SK-N-SH (cell line): ENCODE measurements at regions not wholly inside any gene's neighbourhood (a gene's known extent, or its start where the extent isn't known, plus 50 kb on each side); places are given as distances from the start of the nearest gene placed in this dataset.

Experiments
- CTCF ChIA-PET: fragments of 300-600, 350-600 bp; formaldehyde crosslinking; extraction: SDS; loops from one replicate; lab custom pipeline; 2021; lab: Yijun Ruan, JAX
- POLR2A ChIA-PET: fragments of 350-600 bp; sonication (Branson Sonifier 250); formaldehyde crosslinking; extraction: SDS; loops from one replicate; lab custom pipeline; 2020; ENCODE audit warnings: antibody characterized with exemption, inconsistent platforms; lab: Yijun Ruan, JAX
- DNase-seq: peaks from one replicate; pipeline ENCODE4 v3.0.0; 2012
- H2AFZ ChIP-seq: fragments of 200-600 bp; sonication (generic); 2 replicates; pipeline ENCODE4 v1.8.1; 2016; ENCODE audit warnings: antibody characterized with exemption, mild to moderate bottlenecking, low read depth
- H3F3A ChIP-seq: fragments of 200-600 bp; sonication (generic); replicated peaks from 2 replicates; pipeline ENCODE3; 2016; ENCODE audit warnings: antibody characterized with exemption, mild to moderate bottlenecking; ENCODE audit not compliant: insufficient read depth
- H3K27ac ChIP-seq, 2 experiments: fragments of 200-500 bp in 1 of 2; fragments of 200-600 bp in 1 of 2; sonication (Bioruptor generic) in 1 of 2; sonication (generic), shearing (Covaris generic) in 1 of 2; 2 replicates each; pipeline versions ENCODE4 v1.5.1 to v1.6.1; 2014 to 2016; ENCODE audit warnings: low read depth in 2 of 2, inconsistent platforms in 1 of 2, low read length in 1 of 2, mild to moderate bottlenecking in 1 of 2, mixed read lengths in 1 of 2
- H3K27me3 ChIP-seq: fragments of 200-600 bp; sonication (generic), shearing (Covaris generic); 2 replicates; pipeline ENCODE4 v1.6.1; 2016; ENCODE audit warnings: mixed run types; ENCODE audit not compliant: insufficient read depth
- H3K36me3 ChIP-seq, 2 experiments: fragments of 200-500 bp in 1 of 2; fragments of 200-600 bp in 1 of 2; sonication (Bioruptor generic) in 1 of 2; sonication (generic) in 1 of 2; replicated peaks in 1 of 2; 2 replicates each; pipeline versions ENCODE3 to v1.5.1; 2014 to 2016; ENCODE audit warnings: low read length in 1 of 2, mild to moderate bottlenecking in 1 of 2; ENCODE audit not compliant: insufficient read depth in 2 of 2, control insufficient read depth in 1 of 2
- H3K4me1 ChIP-seq, 2 experiments: fragments of 200-500 bp in 1 of 2; fragments of 200-600 bp in 1 of 2; sonication (Bioruptor generic) in 1 of 2; sonication (generic), shearing (Covaris generic) in 1 of 2; 2 replicates each; pipeline versions ENCODE4 v1.5.1 to v1.6.1; 2014 to 2016; ENCODE audit warnings: low read depth in 1 of 2, low read length in 1 of 2, mixed run types in 1 of 2; ENCODE audit not compliant: insufficient read depth in 2 of 2, control insufficient read depth in 1 of 2
- H3K4me2 ChIP-seq: fragments of 200-600 bp; sonication (generic), shearing (Covaris generic); 2 replicates; pipeline ENCODE4 v1.6.1; 2017; ENCODE audit warnings: mixed run types
- H3K4me3 ChIP-seq, 2 experiments: fragments of 200-500 bp in 1 of 2; fragments of 200-600 bp in 1 of 2; sonication (Bioruptor generic) in 1 of 2; sonication (generic), shearing (Covaris generic) in 1 of 2; 2 replicates each; pipeline versions ENCODE4 v1.5.1 to v1.8.1; 2014 to 2016; ENCODE audit warnings: low read depth in 2 of 2, inconsistent platforms in 1 of 2, low read length in 1 of 2, mild to moderate bottlenecking in 1 of 2, mixed read lengths in 1 of 2, moderate library complexity in 1 of 2
- H3K79me2 ChIP-seq: fragments of 200-600 bp; sonication (generic); 2 replicates; pipeline ENCODE4 v1.8.1; 2017; ENCODE audit warnings: mild to moderate bottlenecking; ENCODE audit not compliant: insufficient read depth
- H3K9ac ChIP-seq: fragments of 200-600 bp; sonication (generic); 2 replicates; pipeline ENCODE4 v1.6.1; 2017; ENCODE audit warnings: mixed run types
- H3K9me2 ChIP-seq: fragments of 200-600 bp; sonication (generic); 2 replicates; pipeline ENCODE4 v1.6.1; 2017; ENCODE audit warnings: mixed run types
- H3K9me3 ChIP-seq: fragments of 200-600 bp; sonication (generic); 2 replicates; pipeline ENCODE4 v1.6.1; 2017; ENCODE audit warnings: mixed run types, mild to moderate bottlenecking, moderate library complexity
- H4K20me1 ChIP-seq: fragments of 200-600 bp; sonication (generic); 2 replicates; pipeline ENCODE4 v1.6.1; 2017; ENCODE audit warnings: mild to moderate bottlenecking, mixed run types; ENCODE audit not compliant: insufficient read depth
- GABPA ChIP-seq: IDR thresholded peaks from 2 replicates; pipeline ENCODE4 v1.4.0; 2012; ENCODE audit warnings: low read depth, mild to moderate bottlenecking
- GATA2 ChIP-seq: sonication (generic); formaldehyde crosslinking; IDR thresholded peaks from 2 replicates; pipeline ENCODE4 v1.5.0; 2020; ENCODE audit warnings: mild to moderate bottlenecking, missing genetic modification reagents
- JUND ChIP-seq: IDR thresholded peaks from 2 replicates; pipeline ENCODE4 v1.4.0; 2012
- MEF2A ChIP-seq: IDR thresholded peaks from 2 replicates; pipeline ENCODE4 v1.4.0; 2012; ENCODE audit warnings: low read depth, borderline replicate concordance
- NFIC ChIP-seq: IDR thresholded peaks from 2 replicates; pipeline ENCODE4 v1.4.0; 2012; ENCODE audit warnings: borderline replicate concordance
- POLR2AphosphoS5 ChIP-seq: IDR thresholded peaks from 2 replicates; pipeline ENCODE4 v1.6.1; 2012; ENCODE audit warnings: low read depth, low read length
- RAD21 ChIP-seq: IDR thresholded peaks from 2 replicates; pipeline ENCODE4 v1.6.1; 2012; ENCODE audit warnings: mild to moderate bottlenecking, low read length
- RFX5 ChIP-seq: IDR thresholded peaks from 2 replicates; pipeline ENCODE4 v1.6.1; 2012; ENCODE audit warnings: mild to moderate bottlenecking, improper control_type of control experiment, low read length
- RXRA ChIP-seq: IDR thresholded peaks from 2 replicates; pipeline ENCODE4 v1.4.0; 2012; ENCODE audit warnings: low read depth, mild to moderate bottlenecking, borderline replicate concordance
- SMC3 ChIP-seq: IDR thresholded peaks from 2 replicates; pipeline ENCODE4 v1.6.1; 2012; ENCODE audit warnings: low read depth, low read length, improper control_type of control experiment
- YY1 ChIP-seq: IDR thresholded peaks from 2 replicates; pipeline ENCODE4 v1.4.0; 2012; ENCODE audit warnings: low read depth, mild to moderate bottlenecking
- WGBS: methylation state at CpG from one replicate; pipeline ENCODE4 v1.1.6; 2017; ENCODE audit warnings: low lambda C conversion rate; 5-methylcytosine and 5-hydroxymethylcytosine counted together
- TF ChIP-seq, protein P1 (sequence below): fragments of 150-350 bp; IDR thresholded peaks from 2 replicates; pipeline ENCODE4 v1.6.1; 2016; ENCODE audit warnings: mild to moderate bottlenecking, low read depth, low read length

DNA sequence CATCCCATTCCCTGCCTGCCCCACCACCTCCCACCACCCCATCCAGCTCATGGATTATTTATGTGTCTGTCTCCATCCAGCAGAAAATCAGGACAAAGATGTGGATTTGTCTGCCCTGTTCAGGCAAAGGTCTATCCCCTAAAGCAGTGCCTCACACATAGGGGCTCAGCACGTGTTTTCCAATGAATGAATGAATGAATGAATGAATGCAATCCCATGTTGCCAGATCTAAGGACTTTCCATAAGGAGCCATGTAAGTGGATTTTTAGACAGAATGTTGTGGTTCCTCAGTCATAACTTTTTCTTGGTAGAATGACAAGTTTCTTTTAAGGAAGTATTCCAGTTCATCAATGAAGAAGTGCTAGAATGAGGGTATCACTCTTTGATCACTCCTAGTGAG lies 133.7 kb downstream of the RNASET2 start (continued):
- TF ChIP-seq RXRA: no peak
- TF ChIP-seq, all 33 proteins: peak for 0

DNA sequence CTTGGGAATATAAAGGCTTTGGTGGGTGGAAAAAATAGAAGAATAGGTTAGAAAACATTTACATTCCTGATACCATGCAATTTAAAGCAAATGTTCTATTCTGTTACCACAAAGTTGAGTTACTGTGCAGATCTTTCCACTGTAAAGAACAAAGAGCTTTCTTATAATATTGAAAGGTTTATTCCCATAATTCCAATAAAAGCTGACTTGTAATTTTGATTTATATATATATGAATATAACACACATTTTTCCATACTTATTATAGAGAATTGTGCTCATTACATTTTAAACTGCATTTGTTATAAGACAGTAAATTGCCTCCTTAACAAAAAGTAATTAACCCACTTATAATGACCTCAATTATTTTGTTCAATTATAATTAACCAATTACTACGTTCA lies 135.9 kb downstream of the RNASET2 start:
- no peak for TF ChIP-seq SMC3
- no peak for TF ChIP-seq RFX5
- no peak for TF ChIP-seq JUND
- TF ChIP-seq GATA2 (CRISPR knock-in tag): no peak
- TF ChIP-seq MEF2A: no peak
- TF ChIP-seq POLR2AphosphoS5: no peak
- no peak for TF ChIP-seq NFIC
- no peak for TF ChIP-seq GABPA
- TF ChIP-seq, protein P1, sequence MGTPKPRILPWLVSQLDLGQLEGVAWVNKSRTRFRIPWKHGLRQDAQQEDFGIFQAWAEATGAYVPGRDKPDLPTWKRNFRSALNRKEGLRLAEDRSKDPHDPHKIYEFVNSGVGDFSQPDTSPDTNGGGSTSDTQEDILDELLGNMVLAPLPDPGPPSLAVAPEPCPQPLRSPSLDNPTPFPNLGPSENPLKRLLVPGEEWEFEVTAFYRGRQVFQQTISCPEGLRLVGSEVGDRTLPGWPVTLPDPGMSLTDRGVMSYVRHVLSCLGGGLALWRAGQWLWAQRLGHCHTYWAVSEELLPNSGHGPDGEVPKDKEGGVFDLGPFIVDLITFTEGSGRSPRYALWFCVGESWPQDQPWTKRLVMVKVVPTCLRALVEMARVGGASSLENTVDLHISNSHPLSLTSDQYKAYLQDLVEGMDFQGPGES: no peak
- no peak for TF ChIP-seq RXRA
- CTCF ChIA-PET: interaction anchor here (0.9 kb wide), 1 partner anchor 45 kb away, joined by 5 read pairs; no protein-coding TSS in a partner anchor
- Histone ChIP-seq H3K9me2 (no peaks in the 10 kb centered on the region), H2AFZ (no peak overlapping the region), H3F3A (no peaks in the 10 kb centered on the region), H4K20me1 (no peaks in the 10 kb centered on the region), H3K4me2 (no peak overlapping the region), H3K9me3 (no peaks in the 10 kb centered on the region), H3K9ac (no peak overlapping the region), H3K4me1 (peaks cover 0 to 6% of the 10 kb centered on the region in 2 experiments; a peak in 1 of 4 replicates), H3K4me3 (no peak overlapping the region), H3K27me3 (no peaks in the 10 kb centered on the region), H3K36me3 (no peaks in the 10 kb centered on the region), H3K79me2 (no peaks in the 10 kb centered on the region), H3K27ac (no peak overlapping the region)
- no peak for DNase-seq
- POLR2A ChIA-PET: no interaction called here
- 29% methylated on average over 1 of the region's 1 CpG for WGBS

DNA sequence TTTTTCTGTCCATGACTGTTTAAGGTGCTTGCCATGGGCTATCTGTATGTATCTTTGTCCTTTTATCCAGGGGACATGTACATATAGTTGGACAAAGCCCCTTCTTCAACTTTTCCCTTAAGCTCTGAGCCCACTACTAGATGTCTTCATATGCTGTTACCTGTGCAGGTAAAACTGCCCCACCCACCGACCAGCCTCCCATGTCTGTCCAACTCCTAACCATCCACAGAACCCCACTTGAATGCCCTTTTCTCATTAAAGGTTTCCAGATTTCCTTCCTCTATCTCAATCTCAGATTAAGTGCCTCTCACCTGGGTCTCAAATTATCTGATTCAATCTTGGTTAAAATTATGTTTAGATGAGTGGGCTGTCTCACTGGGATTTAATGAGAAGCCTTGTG lies 136.3 kb downstream of the RNASET2 start:
- no peaks in the 10 kb centered on the region for H3K79me2 ChIP-seq
- TF ChIP-seq YY1 (no peak), RXRA (no peak), RAD21 (no peak)
- POLR2A ChIA-PET: no interaction called here
- H3F3A ChIP-seq: no peaks in the 10 kb centered on the region
- no peaks in the 10 kb centered on the region for H3K27me3 ChIP-seq
- H3K9ac ChIP-seq: no peak overlapping the region
- H3K9me2 ChIP-seq: no peaks in the 10 kb centered on the region
- no peaks in the 10 kb centered on the region for H4K20me1 ChIP-seq
- no peak overlapping the region for H3K4me3 ChIP-seq
- no peak for DNase-seq
- H3K4me2 ChIP-seq: no peak overlapping the region
- H3K4me1 ChIP-seq: peaks cover 0 to 6% of the 10 kb centered on the region in 2 experiments; a peak in 1 of 4 replicates
- no peak overlapping the region for H2AFZ ChIP-seq
- H3K36me3 ChIP-seq: no peaks in the 10 kb centered on the region
- CTCF ChIA-PET: interaction anchor here (0.9 kb wide), 1 partner anchor 45 kb away, joined by 5 read pairs; no protein-coding TSS in a partner anchor
- no peaks in the 10 kb centered on the region for H3K9me3 ChIP-seq
- WGBS: 13% methylated on average over 1 of the region's 1 CpG
- no peak overlapping the region for H3K27ac ChIP-seq
